SK-N-SH (cell line): ENCODE measurements at regions not wholly inside any gene's neighbourhood (a gene's known extent, or its start where the extent isn't known, plus 50 kb on each side); places are given as distances from the start of the nearest gene placed in this dataset.

Experiments used
- CTCF ChIA-PET: fragments of 300-600, 350-600 bp; formaldehyde crosslinking; extraction: SDS; loops from one replicate; lab custom pipeline; 2021; lab: Yijun Ruan, JAX
- POLR2A ChIA-PET: fragments of 350-600 bp; sonication (Branson Sonifier 250); formaldehyde crosslinking; extraction: SDS; loops from one replicate; lab custom pipeline; 2020; ENCODE audit warnings: antibody characterized with exemption, inconsistent platforms; lab: Yijun Ruan, JAX
- DNase-seq: peaks from one replicate; pipeline ENCODE4 v3.0.0; 2012
- H2AFZ ChIP-seq: fragments of 200-600 bp; sonication (generic); 2 replicates; pipeline ENCODE4 v1.8.1; 2016; ENCODE audit warnings: antibody characterized with exemption, mild to moderate bottlenecking, low read depth
- H3F3A ChIP-seq: fragments of 200-600 bp; sonication (generic); replicated peaks from 2 replicates; pipeline ENCODE3; 2016; ENCODE audit warnings: antibody characterized with exemption, mild to moderate bottlenecking; ENCODE audit not compliant: insufficient read depth
- H3K27ac ChIP-seq, 2 experiments: fragments of 200-500 bp in 1 of 2; fragments of 200-600 bp in 1 of 2; sonication (Bioruptor generic) in 1 of 2; sonication (generic), shearing (Covaris generic) in 1 of 2; 2 replicates each; pipeline versions ENCODE4 v1.5.1 to v1.6.1; 2014 to 2016; ENCODE audit warnings: low read depth in 2 of 2, inconsistent platforms in 1 of 2, low read length in 1 of 2, mild to moderate bottlenecking in 1 of 2, mixed read lengths in 1 of 2
- H3K27me3 ChIP-seq: fragments of 200-600 bp; sonication (generic), shearing (Covaris generic); 2 replicates; pipeline ENCODE4 v1.6.1; 2016; ENCODE audit warnings: mixed run types; ENCODE audit not compliant: insufficient read depth
- H3K36me3 ChIP-seq, 2 experiments: fragments of 200-500 bp in 1 of 2; fragments of 200-600 bp in 1 of 2; sonication (Bioruptor generic) in 1 of 2; sonication (generic) in 1 of 2; replicated peaks in 1 of 2; 2 replicates each; pipeline versions ENCODE3 to v1.5.1; 2014 to 2016; ENCODE audit warnings: low read length in 1 of 2, mild to moderate bottlenecking in 1 of 2; ENCODE audit not compliant: insufficient read depth in 2 of 2, control insufficient read depth in 1 of 2
- H3K4me1 ChIP-seq, 2 experiments: fragments of 200-500 bp in 1 of 2; fragments of 200-600 bp in 1 of 2; sonication (Bioruptor generic) in 1 of 2; sonication (generic), shearing (Covaris generic) in 1 of 2; 2 replicates each; pipeline versions ENCODE4 v1.5.1 to v1.6.1; 2014 to 2016; ENCODE audit warnings: low read depth in 1 of 2, low read length in 1 of 2, mixed run types in 1 of 2; ENCODE audit not compliant: insufficient read depth in 2 of 2, control insufficient read depth in 1 of 2
- H3K4me2 ChIP-seq: fragments of 200-600 bp; sonication (generic), shearing (Covaris generic); 2 replicates; pipeline ENCODE4 v1.6.1; 2017; ENCODE audit warnings: mixed run types
- H3K4me3 ChIP-seq, 2 experiments: fragments of 200-500 bp in 1 of 2; fragments of 200-600 bp in 1 of 2; sonication (Bioruptor generic) in 1 of 2; sonication (generic), shearing (Covaris generic) in 1 of 2; 2 replicates each; pipeline versions ENCODE4 v1.5.1 to v1.8.1; 2014 to 2016; ENCODE audit warnings: low read depth in 2 of 2, inconsistent platforms in 1 of 2, low read length in 1 of 2, mild to moderate bottlenecking in 1 of 2, mixed read lengths in 1 of 2, moderate library complexity in 1 of 2
- H3K79me2 ChIP-seq: fragments of 200-600 bp; sonication (generic); 2 replicates; pipeline ENCODE4 v1.8.1; 2017; ENCODE audit warnings: mild to moderate bottlenecking; ENCODE audit not compliant: insufficient read depth
- H3K9ac ChIP-seq: fragments of 200-600 bp; sonication (generic); 2 replicates; pipeline ENCODE4 v1.6.1; 2017; ENCODE audit warnings: mixed run types
- H3K9me2 ChIP-seq: fragments of 200-600 bp; sonication (generic); 2 replicates; pipeline ENCODE4 v1.6.1; 2017; ENCODE audit warnings: mixed run types
- H3K9me3 ChIP-seq: fragments of 200-600 bp; sonication (generic); 2 replicates; pipeline ENCODE4 v1.6.1; 2017; ENCODE audit warnings: mixed run types, mild to moderate bottlenecking, moderate library complexity
- H4K20me1 ChIP-seq: fragments of 200-600 bp; sonication (generic); 2 replicates; pipeline ENCODE4 v1.6.1; 2017; ENCODE audit warnings: mild to moderate bottlenecking, mixed run types; ENCODE audit not compliant: insufficient read depth
- EP300 ChIP-seq, 2 experiments: IDR thresholded peaks; 2 replicates each; pipeline versions ENCODE4 v1.4.0 to v1.6.1; 2012; ENCODE audit warnings: borderline replicate concordance in 1 of 2, low read depth in 1 of 2, low read length in 1 of 2
- FOSL2 ChIP-seq: IDR thresholded peaks from 2 replicates; pipeline ENCODE4 v1.4.0; 2012; ENCODE audit warnings: low read depth, mild to moderate bottlenecking, moderate library complexity, borderline replicate concordance
- GATA2 ChIP-seq: sonication (generic); formaldehyde crosslinking; IDR thresholded peaks from 2 replicates; pipeline ENCODE4 v1.5.0; 2020; ENCODE audit warnings: mild to moderate bottlenecking, missing genetic modification reagents
- JUND ChIP-seq: IDR thresholded peaks from 2 replicates; pipeline ENCODE4 v1.4.0; 2012
- MEF2A ChIP-seq: IDR thresholded peaks from 2 replicates; pipeline ENCODE4 v1.4.0; 2012; ENCODE audit warnings: low read depth, borderline replicate concordance
- MXI1 ChIP-seq: IDR thresholded peaks from 2 replicates; pipeline ENCODE4 v1.6.1; 2012; ENCODE audit warnings: mild to moderate bottlenecking, low read depth, low read length, improper control_type of control experiment
- NRF1 ChIP-seq: IDR thresholded peaks from 2 replicates; pipeline ENCODE4 v1.6.1; 2012; ENCODE audit warnings: low read depth, mild to moderate bottlenecking, low read length
- POLR2AphosphoS5 ChIP-seq: IDR thresholded peaks from 2 replicates; pipeline ENCODE4 v1.6.1; 2012; ENCODE audit warnings: low read depth, low read length
- RAD21 ChIP-seq: IDR thresholded peaks from 2 replicates; pipeline ENCODE4 v1.6.1; 2012; ENCODE audit warnings: mild to moderate bottlenecking, low read length
- TCF12 ChIP-seq: IDR thresholded peaks from 2 replicates; pipeline ENCODE4 v1.4.0; 2012
- TEAD4 ChIP-seq: IDR thresholded peaks from 2 replicates; pipeline ENCODE4 v1.4.0; 2012; ENCODE audit warnings: mild to moderate bottlenecking, borderline replicate concordance; ENCODE audit not compliant: insufficient read depth
- YY1 ChIP-seq: IDR thresholded peaks from 2 replicates; pipeline ENCODE4 v1.4.0; 2012; ENCODE audit warnings: low read depth, mild to moderate bottlenecking
- WGBS: methylation state at CpG from one replicate; pipeline ENCODE4 v1.1.6; 2017; ENCODE audit warnings: low lambda C conversion rate; 5-methylcytosine and 5-hydroxymethylcytosine counted together
- TF ChIP-seq, protein P1 (sequence below): fragments of 200-600 bp; sonication (generic); IDR thresholded peaks from 2 replicates; pipeline ENCODE4 v1.6.1; 2017; ENCODE audit warnings: antibody characterized with exemption, mild to moderate bottlenecking, moderate library complexity
- TF ChIP-seq, protein P2 (sequence below): IDR thresholded peaks from 2 replicates; pipeline ENCODE4 v1.4.0; 2012; ENCODE audit warnings: low read depth, borderline replicate concordance
- TF ChIP-seq, protein P3 (sequence below): fragments of 150-350 bp; IDR thresholded peaks from 2 replicates; pipeline ENCODE4 v1.6.1; 2016; ENCODE audit warnings: mild to moderate bottlenecking, low read depth, low read length
- TF ChIP-seq, protein P4 (sequence below): fragments of 150-350 bp; IDR thresholded peaks from 2 replicates; pipeline ENCODE4 v1.6.1; 2017; ENCODE audit warnings: antibody characterized with exemption, low read length, low read depth, borderline replicate concordance
- TF ChIP-seq, protein P5 (sequence below): IDR thresholded peaks from 2 replicates; pipeline ENCODE4; 2012
- TF ChIP-seq, protein P6 (sequence below): IDR thresholded peaks from 2 replicates; pipeline ENCODE4 v1.4.0; 2012; ENCODE audit warnings: low read depth, borderline replicate concordance

DNA sequence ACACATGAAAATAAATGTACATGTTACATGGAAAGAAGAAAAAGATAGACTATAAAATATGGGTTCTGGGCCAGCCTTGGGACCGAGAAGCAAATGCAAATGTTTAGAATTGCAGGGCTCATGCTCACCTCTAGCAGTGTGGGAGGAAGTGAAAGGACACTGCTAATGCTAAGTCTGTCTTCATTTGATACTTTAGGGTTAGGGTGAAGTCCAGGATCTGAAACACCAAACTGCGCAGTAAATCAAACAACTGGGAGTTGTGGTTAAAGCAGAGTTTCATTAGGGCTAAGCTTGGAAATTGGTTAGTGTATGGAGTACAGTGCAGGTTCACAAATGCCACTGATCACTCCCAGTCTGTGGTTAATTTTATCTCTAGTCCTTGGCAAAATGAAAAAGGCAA is 73.2 kb upstream of the PDK4 start:
- ChIA-PET POLR2A (no interaction called here), CTCF (interaction anchor here (1.3 to 1.5 kb wide), 2 partner anchors 21 kb away, joined by 5 read pairs; no protein-coding TSS in a partner anchor)
- Histone ChIP-seq H3K4me2 (no peak overlapping the region), H3K9ac (no peak overlapping the region), H3K4me1 (no peaks in the 10 kb centered on the region), H3K79me2 (no peaks in the 10 kb centered on the region), H3K36me3 (no peaks in the 10 kb centered on the region), H3F3A (no peaks in the 10 kb centered on the region), H4K20me1 (no peaks in the 10 kb centered on the region), H3K9me3 (no peaks in the 10 kb centered on the region), H3K4me3 (no peak overlapping the region), H3K27ac (no peak overlapping the region), H2AFZ (no peak overlapping the region), H3K27me3 (peaks cover 15% of the 10 kb centered on the region; the same call in 1 of the 2 replicates), H3K9me2 (no peaks in the 10 kb centered on the region)
- TF ChIP-seq, protein P1, sequence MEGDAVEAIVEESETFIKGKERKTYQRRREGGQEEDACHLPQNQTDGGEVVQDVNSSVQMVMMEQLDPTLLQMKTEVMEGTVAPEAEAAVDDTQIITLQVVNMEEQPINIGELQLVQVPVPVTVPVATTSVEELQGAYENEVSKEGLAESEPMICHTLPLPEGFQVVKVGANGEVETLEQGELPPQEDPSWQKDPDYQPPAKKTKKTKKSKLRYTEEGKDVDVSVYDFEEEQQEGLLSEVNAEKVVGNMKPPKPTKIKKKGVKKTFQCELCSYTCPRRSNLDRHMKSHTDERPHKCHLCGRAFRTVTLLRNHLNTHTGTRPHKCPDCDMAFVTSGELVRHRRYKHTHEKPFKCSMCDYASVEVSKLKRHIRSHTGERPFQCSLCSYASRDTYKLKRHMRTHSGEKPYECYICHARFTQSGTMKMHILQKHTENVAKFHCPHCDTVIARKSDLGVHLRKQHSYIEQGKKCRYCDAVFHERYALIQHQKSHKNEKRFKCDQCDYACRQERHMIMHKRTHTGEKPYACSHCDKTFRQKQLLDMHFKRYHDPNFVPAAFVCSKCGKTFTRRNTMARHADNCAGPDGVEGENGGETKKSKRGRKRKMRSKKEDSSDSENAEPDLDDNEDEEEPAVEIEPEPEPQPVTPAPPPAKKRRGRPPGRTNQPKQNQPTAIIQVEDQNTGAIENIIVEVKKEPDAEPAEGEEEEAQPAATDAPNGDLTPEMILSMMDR: no peak
- TF ChIP-seq MEF2A (no peak), JUND (no peak), NRF1 (no peak), POLR2AphosphoS5 (no peak), TCF12 (no peak), RAD21 (no peak), EP300 (IDR thresholded peaks at IDR 0.05; ENCODE audit: borderline replicate concordance in 1 of 2, low read depth in 1 of 2, low read length in 1 of 2) (no peak), MXI1 (no peak), FOSL2 (no peak), TEAD4 (no peak), GATA2 (CRISPR knock-in tag) (no peak), YY1 (no peak)
- TF ChIP-seq, protein P2, sequence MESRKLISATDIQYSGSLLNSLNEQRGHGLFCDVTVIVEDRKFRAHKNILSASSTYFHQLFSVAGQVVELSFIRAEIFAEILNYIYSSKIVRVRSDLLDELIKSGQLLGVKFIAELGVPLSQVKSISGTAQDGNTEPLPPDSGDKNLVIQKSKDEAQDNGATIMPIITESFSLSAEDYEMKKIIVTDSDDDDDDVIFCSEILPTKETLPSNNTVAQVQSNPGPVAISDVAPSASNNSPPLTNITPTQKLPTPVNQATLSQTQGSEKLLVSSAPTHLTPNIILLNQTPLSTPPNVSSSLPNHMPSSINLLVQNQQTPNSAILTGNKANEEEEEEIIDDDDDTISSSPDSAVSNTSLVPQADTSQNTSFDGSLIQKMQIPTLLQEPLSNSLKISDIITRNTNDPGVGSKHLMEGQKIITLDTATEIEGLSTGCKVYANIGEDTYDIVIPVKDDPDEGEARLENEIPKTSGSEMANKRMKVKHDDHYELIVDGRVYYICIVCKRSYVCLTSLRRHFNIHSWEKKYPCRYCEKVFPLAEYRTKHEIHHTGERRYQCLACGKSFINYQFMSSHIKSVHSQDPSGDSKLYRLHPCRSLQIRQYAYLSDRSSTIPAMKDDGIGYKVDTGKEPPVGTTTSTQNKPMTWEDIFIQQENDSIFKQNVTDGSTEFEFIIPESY: no peak
- TF ChIP-seq, protein P3, sequence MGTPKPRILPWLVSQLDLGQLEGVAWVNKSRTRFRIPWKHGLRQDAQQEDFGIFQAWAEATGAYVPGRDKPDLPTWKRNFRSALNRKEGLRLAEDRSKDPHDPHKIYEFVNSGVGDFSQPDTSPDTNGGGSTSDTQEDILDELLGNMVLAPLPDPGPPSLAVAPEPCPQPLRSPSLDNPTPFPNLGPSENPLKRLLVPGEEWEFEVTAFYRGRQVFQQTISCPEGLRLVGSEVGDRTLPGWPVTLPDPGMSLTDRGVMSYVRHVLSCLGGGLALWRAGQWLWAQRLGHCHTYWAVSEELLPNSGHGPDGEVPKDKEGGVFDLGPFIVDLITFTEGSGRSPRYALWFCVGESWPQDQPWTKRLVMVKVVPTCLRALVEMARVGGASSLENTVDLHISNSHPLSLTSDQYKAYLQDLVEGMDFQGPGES: no peak
- TF ChIP-seq, protein P4, sequence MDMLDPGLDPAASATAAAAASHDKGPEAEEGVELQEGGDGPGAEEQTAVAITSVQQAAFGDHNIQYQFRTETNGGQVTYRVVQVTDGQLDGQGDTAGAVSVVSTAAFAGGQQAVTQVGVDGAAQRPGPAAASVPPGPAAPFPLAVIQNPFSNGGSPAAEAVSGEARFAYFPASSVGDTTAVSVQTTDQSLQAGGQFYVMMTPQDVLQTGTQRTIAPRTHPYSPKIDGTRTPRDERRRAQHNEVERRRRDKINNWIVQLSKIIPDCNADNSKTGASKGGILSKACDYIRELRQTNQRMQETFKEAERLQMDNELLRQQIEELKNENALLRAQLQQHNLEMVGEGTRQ: no peak
- TF ChIP-seq, protein P5, sequence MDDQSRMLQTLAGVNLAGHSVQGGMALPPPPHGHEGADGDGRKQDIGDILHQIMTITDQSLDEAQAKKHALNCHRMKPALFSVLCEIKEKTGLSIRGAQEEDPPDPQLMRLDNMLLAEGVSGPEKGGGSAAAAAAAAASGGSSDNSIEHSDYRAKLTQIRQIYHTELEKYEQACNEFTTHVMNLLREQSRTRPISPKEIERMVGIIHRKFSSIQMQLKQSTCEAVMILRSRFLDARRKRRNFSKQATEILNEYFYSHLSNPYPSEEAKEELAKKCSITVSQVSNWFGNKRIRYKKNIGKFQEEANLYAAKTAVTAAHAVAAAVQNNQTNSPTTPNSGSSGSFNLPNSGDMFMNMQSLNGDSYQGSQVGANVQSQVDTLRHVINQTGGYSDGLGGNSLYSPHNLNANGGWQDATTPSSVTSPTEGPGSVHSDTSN: no peak
- TF ChIP-seq, protein P6, sequence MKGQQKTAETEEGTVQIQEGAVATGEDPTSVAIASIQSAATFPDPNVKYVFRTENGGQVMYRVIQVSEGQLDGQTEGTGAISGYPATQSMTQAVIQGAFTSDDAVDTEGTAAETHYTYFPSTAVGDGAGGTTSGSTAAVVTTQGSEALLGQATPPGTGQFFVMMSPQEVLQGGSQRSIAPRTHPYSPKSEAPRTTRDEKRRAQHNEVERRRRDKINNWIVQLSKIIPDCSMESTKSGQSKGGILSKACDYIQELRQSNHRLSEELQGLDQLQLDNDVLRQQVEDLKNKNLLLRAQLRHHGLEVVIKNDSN: no peak
- no peak for DNase-seq
- 21% methylated on average over 2 of the region's 2 CpGs for WGBS
